Gastrocnemius medialis (tissue), 4 donors: ENCODE measurements at regions not wholly inside any gene's neighbourhood (a gene's known extent, or its start where the extent isn't known, plus 50 kb on each side); places are given as distances from the start of the nearest gene placed in this dataset.
"Not testable (repeated sequence)": the region's sequence is repeated elsewhere in the genome, so short reads cannot be mapped to it uniquely, and the experiment has no call there.

ENCODE experiments used
- ATAC-seq, 2 donors: fragments of 150-250 bp; one replicate each; pipeline ENCODE4 v1.9.1; 2016
- DNase-seq, 2 donors: peaks; one replicate each; pipeline ENCODE4 v3.0.0-alpha.2; 2019
- H3K27ac ChIP-seq, 4 donors: fragments of 200-600 bp; sonication (generic); 1 replicate in 1 of 4; 2 replicates in 3 of 4; pipeline ENCODE4 v1.5.1; 2016 to 2018; ENCODE audit warnings: mild to moderate bottlenecking in 2 of 4, moderate library complexity in 1 of 4
- H3K27me3 ChIP-seq, 3 donors: fragments of 200-600 bp; sonication (generic) in 2 of 3; 1 replicate in 1 of 3; 2 replicates in 2 of 3; pipeline versions ENCODE4 v1.5.1 to v1.6.0; 2016 to 2019; ENCODE audit warnings: mild to moderate bottlenecking in 1 of 3, moderate library complexity in 1 of 3
- H3K36me3 ChIP-seq, 2 donors: fragments of 200-600 bp; sonication (generic) in 1 of 2; one replicate each; pipeline ENCODE4 v1.5.1; 2017 to 2018
- H3K4me1 ChIP-seq, 2 donors: fragments of 200-600 bp; sonication (generic) in 1 of 2; one replicate each; pipeline ENCODE4 v1.5.1; 2016 to 2017; ENCODE audit warnings: mild to moderate bottlenecking in 2 of 2
- H3K4me3 ChIP-seq, 4 donors: fragments of 200-600 bp; sonication (generic) in 3 of 4; 1 replicate in 1 of 4; 2 replicates in 3 of 4; pipeline ENCODE4 v1.5.1; 2016 to 2019; ENCODE audit warnings: mild to moderate bottlenecking in 2 of 4
- H3K9me3 ChIP-seq, 3 donors: fragments of 200-600 bp; sonication (generic) in 2 of 3; 1 replicate in 1 of 3; 2 replicates in 2 of 3; pipeline ENCODE4 v1.5.1; 2016 to 2019
- CTCF ChIP-seq, 5 experiments: fragments of 450-650 bp in 3 of 5; fragments of 200-600 bp in 2 of 5; sonication (generic) in 2 of 5; IDR thresholded peaks in 4 of 5; conservative IDR thresholded peaks in 1 of 5; 1 replicate in 4 of 5; 2 replicates in 1 of 5; pipeline ENCODE4 v1.5.1; 2016 to 2019; ENCODE audit warnings: antibody characterized with exemption in 5 of 5, mild to moderate bottlenecking in 3 of 5, moderate library complexity in 3 of 5
- POLR2A ChIP-seq, 2 donors: fragments of 450-650 bp; IDR thresholded peaks; one replicate each; pipeline ENCODE4 v1.6.1; 2017; ENCODE audit warnings: antibody characterized with exemption in 2 of 2, mild to moderate bottlenecking in 2 of 2, moderate library complexity in 2 of 2
- in situ Hi-C, 4 donors: fragments of 200-750 bp; cut with MboI; loops; one replicate each; pipeline versions ENCODE4 v1.15.0 to v1.8.0; 2017; ENCODE audit warnings: low sequenced_read_pairs in 4 of 4
- intact Hi-C: fragments of 100-400 bp; cut with DNase I; formaldehyde crosslinking; loops from one replicate; pipeline ENCODE4 v1.15.1; 2023; ENCODE audit warnings: low total_unique reads
- microRNA-seq, 2 donors: library from miRNA; unstranded; fragments of <30 nt; microRNA quantifications; one replicate each; pipeline ENCODE4, GENCODE V29; 2016; ENCODE audit warnings: borderline replicate concordance in 2 of 2

DNA sequence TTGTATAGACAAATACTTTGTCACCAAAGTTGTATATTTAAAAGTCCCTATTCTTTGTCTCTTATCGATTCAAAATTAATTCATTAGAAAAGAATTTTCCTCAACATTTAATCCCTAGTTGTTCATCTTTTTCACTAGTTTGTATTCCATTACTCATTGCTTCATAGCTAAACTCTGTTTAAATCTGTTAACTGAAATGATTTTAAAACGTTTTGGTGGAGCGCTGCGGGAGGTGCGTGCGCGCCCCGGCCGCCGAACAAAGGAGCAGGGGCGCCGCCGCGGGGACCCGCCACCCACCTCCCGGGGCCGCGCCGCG is 56.4 kb upstream of the GOLGA8A start:
- Histone ChIP-seq H3K27ac (no peak overlapping the region), H3K36me3 (no peaks in the 10 kb centered on the region), H3K4me1 (peaks cover 0 to 3% of the 10 kb centered on the region in 2 donors), H3K27me3 (peaks cover 17 to 63% (median 57%) of the 10 kb centered on the region in 3 donors), H3K9me3 (peaks cover 0 to 4% (median 0%) of the 10 kb centered on the region in 3 donors), H3K4me3 (no peak overlapping the region)
- TF ChIP-seq CTCF (IDR thresholded peaks at IDR 0.05 in 4 of 5, conservative IDR thresholded peaks at IDR 0.05 in 1 of 5) = no peak
- no peak for TF ChIP-seq POLR2A (IDR thresholded peaks at IDR 0.05)
- DNase-seq (no peak), ATAC-seq (no peak)
- in situ Hi-C loops = no loop called here
- intact Hi-C loops = no loop called here

- Histone ChIP-seq H3K36me3 (no peaks in the 10 kb centered on the region), H3K4me3 (no peak overlapping the region), H3K9me3 (peaks cover 0 to 4% (median 0%) of the 10 kb centered on the region in 3 donors), H3K27me3 (peaks cover 15 to 57% (median 47%) of the 10 kb centered on the region in 3 donors), H3K4me1 (peaks cover 0 to 3% of the 10 kb centered on the region in 2 donors), H3K27ac (no peak overlapping the region)
- in situ Hi-C loops = no loop called here
- no peak for TF ChIP-seq CTCF (IDR thresholded peaks at IDR 0.05 in 4 of 5, conservative IDR thresholded peaks at IDR 0.05 in 1 of 5)
- TF ChIP-seq POLR2A (IDR thresholded peaks at IDR 0.05) = no peak
- no peak for ATAC-seq
- DNase-seq = no peak
- intact Hi-C loops = no loop called here
Observed at GRCh38 chr15:34493001-34493400, 55.4 kb upstream of the GOLGA8A start.

GRCh38 chr15:34491488-34491887 is 53.9 kb upstream of the GOLGA8A start:
- H3K27ac ChIP-seq, H3K36me3 ChIP-seq, ATAC-seq, H3K4me1 ChIP-seq, H3K9me3 ChIP-seq, in situ Hi-C loops, H3K4me3 ChIP-seq, DNase-seq, intact Hi-C loops: not testable (repeated sequence)
- peaks cover 13 to 47% (median 34%) of the 10 kb centered on the region in 3 donors for H3K27me3 ChIP-seq

DNA sequence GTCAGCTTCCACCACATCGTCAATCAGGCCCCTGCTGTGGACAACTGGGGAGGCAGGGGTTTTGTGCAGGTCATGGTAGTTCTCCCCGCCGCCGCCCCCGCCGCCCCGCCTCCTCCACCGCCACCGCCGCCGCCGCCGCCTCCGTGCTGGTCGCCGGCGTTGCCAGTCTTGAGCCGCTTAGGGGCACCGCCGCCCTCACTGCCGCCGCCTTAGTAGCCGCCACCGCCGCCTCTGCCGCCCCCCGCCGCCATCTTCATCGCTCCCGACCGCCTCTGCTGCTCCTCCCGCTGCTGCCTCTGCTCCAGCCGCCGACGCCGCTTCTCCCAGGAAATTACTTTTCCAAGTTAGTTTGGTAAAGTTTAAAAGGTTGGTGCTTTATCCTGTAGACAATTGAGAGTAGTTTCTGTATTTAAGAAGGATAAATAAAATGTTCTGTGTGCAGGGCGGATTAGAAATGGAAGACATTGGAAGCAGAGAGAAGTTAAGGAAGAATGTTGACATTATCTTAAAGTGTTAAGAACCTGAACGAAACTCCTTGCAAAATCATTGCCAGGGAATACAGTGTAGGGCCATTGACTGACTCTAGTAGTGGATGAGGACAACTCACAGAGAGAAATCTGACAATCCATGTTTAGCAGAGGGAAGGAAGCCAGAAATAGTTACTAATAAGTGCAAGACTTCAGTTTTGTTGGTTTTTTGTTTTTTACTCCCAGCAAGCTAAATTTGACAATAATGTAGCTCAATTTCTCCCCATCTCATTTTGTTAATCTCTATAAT is 53.0 kb upstream of the GOLGA8A start:
- no peak overlapping the region for H3K4me3 ChIP-seq
- ATAC-seq (no peak), DNase-seq (no peak)
- TF ChIP-seq CTCF (IDR thresholded peaks at IDR 0.05 in 4 of 5, conservative IDR thresholded peaks at IDR 0.05 in 1 of 5) (no peak), POLR2A (IDR thresholded peaks at IDR 0.05) (no peak)
- no peaks in the 10 kb centered on the region for H3K36me3 ChIP-seq
- intact Hi-C loops = no loop called here
- peaks cover 6 to 44% (median 26%) of the 10 kb centered on the region in 3 donors for H3K27me3 ChIP-seq
- H3K9me3 ChIP-seq = peaks cover 0 to 4% (median 0%) of the 10 kb centered on the region in 3 donors
- in situ Hi-C loops = no loop called here
- H3K27ac ChIP-seq = no peak overlapping the region
- no peaks in the 10 kb centered on the region for H3K4me1 ChIP-seq

- peaks cover 2 to 36% (median 13%) of the 10 kb centered on the region in 3 donors for H3K27me3 ChIP-seq
- ATAC-seq, H3K27ac ChIP-seq, DNase-seq, H3K4me3 ChIP-seq, in situ Hi-C loops, H3K36me3 ChIP-seq, H3K4me1 ChIP-seq, H3K9me3 ChIP-seq, intact Hi-C loops: not testable (repeated sequence)
Observed at GRCh38 chr15:34488973-34489959, 51.7 kb upstream of the GOLGA8A start.

Small RNA genes in the stretch of these regions (microRNA-seq; reads per million reads assigned to microRNA genes)
- gene MIR1233-2 = 0 reads per million in 2 donors
